GM19324 (cell line): ENCODE measurements at regions not wholly inside any gene's neighbourhood (a gene's known extent, or its start where the extent isn't known, plus 50 kb on each side); places are given as distances from the start of the nearest gene placed in this dataset.

Experiments used
- ATAC-seq: cut with Tn5 transposase; IDR thresholded peaks from one replicate; pipeline ENCODE4 v1.9.1; 2021; ENCODE audit warnings: mild to moderate bottlenecking, moderate library complexity; ENCODE audit not compliant: unreplicated experiment, low FRiP score

- no peak for ATAC-seq
Observed at GRCh38 chr2:60174146-60174545, 379.3 kb downstream of the BCL11A start.

- no peak for ATAC-seq
Observed at GRCh38 chr2:60172801-60173200, 380.7 kb downstream of the BCL11A start.

GRCh38 chr2:60170272-60170671, 383.2 kb downstream of the BCL11A start:
- no peak for ATAC-seq

- no peak for ATAC-seq
Observed at GRCh38 chr2:60168247-60168646, 385.2 kb downstream of the BCL11A start.

- no peak for ATAC-seq
Observed at GRCh38 chr2:60167089-60167488, 386.4 kb downstream of the BCL11A start.

GRCh38 chr2:60163691-60164090, 389.8 kb downstream of the BCL11A start:
- no peak for ATAC-seq

- ATAC-seq, result no peak
Observed at GRCh38 chr2:60159519-60159918, 393.9 kb downstream of the BCL11A start.

- ATAC-seq, result no peak
Observed at GRCh38 chr2:60158262-60158661, 395.2 kb downstream of the BCL11A start.

- ATAC-seq, result no peak
Observed at GRCh38 chr2:60157283-60157682, 396.2 kb downstream of the BCL11A start.

- no peak for ATAC-seq
Observed at GRCh38 chr2:60154142-60154541, 399.3 kb downstream of the BCL11A start.

- no peak for ATAC-seq
Observed at GRCh38 chr2:60152226-60152833, 401.1 kb downstream of the BCL11A start.

GRCh38 chr2:60149176-60149575, 404.3 kb downstream of the BCL11A start:
- no peak for ATAC-seq

GRCh38 chr2:60148716-60149115, 404.7 kb downstream of the BCL11A start:
- no peak for ATAC-seq

GRCh38 chr2:60140185-60140584, 413.3 kb downstream of the BCL11A start:
- no peak for ATAC-seq

- ATAC-seq, result no peak
Observed at GRCh38 chr2:60136913-60137312, 416.5 kb downstream of the BCL11A start.

GRCh38 chr2:60127191-60127590, 426.3 kb downstream of the BCL11A start:
- no peak for ATAC-seq

GRCh38 chr2:60125611-60126426, 427.6 kb downstream of the BCL11A start:
- no peak for ATAC-seq

GRCh38 chr2:60119778-60120177, 433.7 kb downstream of the BCL11A start:
- ATAC-seq, result no peak

GRCh38 chr2:60118917-60119316, 434.5 kb downstream of the BCL11A start:
- no peak for ATAC-seq

GRCh38 chr2:60118061-60118460, 435.4 kb downstream of the BCL11A start:
- ATAC-seq, result no peak

- ATAC-seq, result no peak
Observed at GRCh38 chr2:60116161-60116875, 437.1 kb downstream of the BCL11A start.
